CD8-positive, alpha-beta memory T cell (primary cell): ENCODE measurements at regions not wholly inside any gene's neighbourhood (a gene's known extent, or its start where the extent isn't known, plus 50 kb on each side); places are given as distances from the start of the nearest gene placed in this dataset.

Experiments
- CTCF ChIA-PET: fragments of 350-600 bp; sonication (Branson Sonifier 250); formaldehyde crosslinking; loops from one replicate; lab custom pipeline; 2021; ENCODE audit warnings: antibody characterized with exemption; lab: Charles Lee
- POLR2A ChIA-PET: fragments of 350-600 bp; sonication (Branson Sonifier 250); formaldehyde crosslinking; loops from one replicate; lab custom pipeline; 2021; ENCODE audit warnings: antibody characterized with exemption; lab: Charles Lee
- DNase-seq, 5 donors: peaks; one replicate each; pipeline versions ENCODE4 v3.0.0 to v3.0.0-alpha.2; 2020 to 2022; ENCODE audit warnings: mixed read lengths in 1 of 5
- H3K27ac ChIP-seq: one replicate; pipeline ENCODE4 v1.7.0; 2013; ENCODE audit warnings: low read depth, mild to moderate bottlenecking, low read length, moderate library complexity
- H3K27me3 ChIP-seq: 2 replicates; pipeline ENCODE4 v1.7.0; 2013; ENCODE audit warnings: low read length, mild to moderate bottlenecking; ENCODE audit not compliant: insufficient read depth, poor library complexity, severe bottlenecking
- H3K36me3 ChIP-seq: 2 replicates; pipeline ENCODE4 v1.7.0; 2013; ENCODE audit warnings: mild to moderate bottlenecking, low read length, moderate library complexity; ENCODE audit not compliant: insufficient read depth
- H3K4me1 ChIP-seq: 2 replicates; pipeline ENCODE4 v1.7.0; 2013; ENCODE audit warnings: mild to moderate bottlenecking, low read length, moderate library complexity; ENCODE audit not compliant: insufficient read depth
- H3K4me3 ChIP-seq: 2 replicates; pipeline ENCODE4 v1.7.0; 2013; ENCODE audit warnings: mild to moderate bottlenecking, low read length
- H3K9me3 ChIP-seq: 2 replicates; pipeline ENCODE4 v1.7.0; 2013; ENCODE audit warnings: mild to moderate bottlenecking, low read length
- H3K27ac Mint-ChIP-seq, 8 donors: one replicate each; pipeline ENCODE4 v1.8.0; 2020 to 2021; ENCODE audit warnings: mixed read lengths in 8 of 8, mild to moderate bottlenecking in 6 of 8, inconsistent platforms in 3 of 8, moderate library complexity in 3 of 8
- H3K27me3 Mint-ChIP-seq, 2 donors: one replicate each; pipeline ENCODE4 v1.8.0; 2020 to 2021; ENCODE audit warnings: mixed read lengths in 2 of 2, mild to moderate bottlenecking in 1 of 2, moderate library complexity in 1 of 2
- H3K36me3 Mint-ChIP-seq, 3 donors: one replicate each; pipeline ENCODE4 v1.8.0; 2020 to 2021; ENCODE audit warnings: mixed read lengths in 3 of 3, inconsistent platforms in 1 of 3, mild to moderate bottlenecking in 1 of 3
- H3K4me1 Mint-ChIP-seq, 3 donors: one replicate each; pipeline ENCODE4 v1.8.0; 2020 to 2021; ENCODE audit warnings: mixed read lengths in 3 of 3, inconsistent platforms in 1 of 3, mild to moderate bottlenecking in 1 of 3
- H3K4me3 Mint-ChIP-seq, 7 donors: one replicate each; pipeline ENCODE4 v1.8.0; 2020 to 2021; ENCODE audit warnings: mixed read lengths in 7 of 7, mild to moderate bottlenecking in 6 of 7, moderate library complexity in 4 of 7, inconsistent platforms in 2 of 7
- H3K9me3 Mint-ChIP-seq, 5 donors: one replicate each; pipeline ENCODE4 v1.8.0; 2020 to 2022; ENCODE audit warnings: mixed read lengths in 5 of 5, mild to moderate bottlenecking in 3 of 5, moderate library complexity in 2 of 5, inconsistent platforms in 1 of 5

- no peaks in the 10 kb centered on the region for H3K36me3 Mint-ChIP-seq
- ChIA-PET POLR2A (no interaction called here), CTCF (no interaction called here)
- DNase-seq = no peak
- no peak overlapping the region for H3K4me3 Mint-ChIP-seq
- no peaks in the 10 kb centered on the region for H3K9me3 ChIP-seq
- no peak overlapping the region for H3K27ac ChIP-seq
- H3K27me3 ChIP-seq = no peaks in the 10 kb centered on the region
- no peak overlapping the region for H3K27ac Mint-ChIP-seq
- H3K4me1 ChIP-seq = no peaks in the 10 kb centered on the region
- peaks cover 2 to 8% of the 10 kb centered on the region in 2 donors for H3K27me3 Mint-ChIP-seq
- no peak overlapping the region for H3K4me3 ChIP-seq
- no peaks in the 10 kb centered on the region for H3K36me3 ChIP-seq
- H3K9me3 Mint-ChIP-seq = peaks cover 0 to 2% (median 0%) of the 10 kb centered on the region in 5 donors
- no peaks in the 10 kb centered on the region for H3K4me1 Mint-ChIP-seq
Measured at GRCh38 chr2:219766658-219767057, 139.2 kb downstream of the SLC4A3 start.

- DNase-seq = no peak
- no peaks in the 10 kb centered on the region for H3K4me1 ChIP-seq
- Mint-ChIP-seq H3K9me3 (peaks cover 0 to 2% (median 0%) of the 10 kb centered on the region in 5 donors), H3K27me3 (peaks cover 2 to 8% of the 10 kb centered on the region in 2 donors), H3K27ac (no peak overlapping the region), H3K4me1 (no peaks in the 10 kb centered on the region), H3K36me3 (no peaks in the 10 kb centered on the region), H3K4me3 (no peak overlapping the region)
- no peaks in the 10 kb centered on the region for H3K9me3 ChIP-seq
- H3K27me3 ChIP-seq = no peaks in the 10 kb centered on the region
- H3K36me3 ChIP-seq = no peaks in the 10 kb centered on the region
- no peak overlapping the region for H3K27ac ChIP-seq
- ChIA-PET POLR2A (no interaction called here), CTCF (no interaction called here)
- no peak overlapping the region for H3K4me3 ChIP-seq
Measured at GRCh38 chr2:219769090-219769910, 141.9 kb downstream of the SLC4A3 start.

GRCh38 chr2:219772103-219772635 lies 144.7 kb downstream of the SLC4A3 start:
- POLR2A ChIA-PET = no interaction called here
- CTCF ChIA-PET = no interaction called here

GRCh38 chr2:219772697-219773096 lies 145.3 kb downstream of the SLC4A3 start:
- no peaks in the 10 kb centered on the region for H3K9me3 ChIP-seq
- H3K36me3 ChIP-seq = no peaks in the 10 kb centered on the region
- H3K27ac ChIP-seq = no peak overlapping the region
- no peak for DNase-seq
- Mint-ChIP-seq H3K9me3 (peaks cover 0 to 3% (median 0%) of the 10 kb centered on the region in 5 donors), H3K4me3 (no peak overlapping the region), H3K36me3 (no peaks in the 10 kb centered on the region), H3K27me3 (peaks cover 3 to 17% of the 10 kb centered on the region in 2 donors), H3K4me1 (no peaks in the 10 kb centered on the region), H3K27ac (no peak overlapping the region)
- no peaks in the 10 kb centered on the region for H3K4me1 ChIP-seq
- ChIA-PET CTCF (no interaction called here), POLR2A (no interaction called here)
- no peaks in the 10 kb centered on the region for H3K27me3 ChIP-seq
- no peak overlapping the region for H3K4me3 ChIP-seq

More at GRCh38 chr2:219772103-219772635, 144.7 kb downstream of the SLC4A3 start:
- H3K36me3 ChIP-seq = no peaks in the 10 kb centered on the region
- peaks cover 0 to 3% (median 0%) of the 10 kb centered on the region in 5 donors for H3K9me3 Mint-ChIP-seq
- DNase-seq = no peak
- H3K9me3 ChIP-seq = no peaks in the 10 kb centered on the region
- H3K27ac Mint-ChIP-seq = no peak overlapping the region
- H3K27me3 ChIP-seq = no peaks in the 10 kb centered on the region
- H3K27me3 Mint-ChIP-seq = peaks cover under 1 to 17% of the 10 kb centered on the region in 2 donors
- no peak overlapping the region for H3K4me3 ChIP-seq
- no peaks in the 10 kb centered on the region for H3K4me1 Mint-ChIP-seq
- no peaks in the 10 kb centered on the region for H3K4me1 ChIP-seq
- H3K36me3 Mint-ChIP-seq = no peaks in the 10 kb centered on the region
- no peak overlapping the region for H3K4me3 Mint-ChIP-seq
- H3K27ac ChIP-seq = no peak overlapping the region

- CTCF ChIA-PET = no interaction called here
- peaks cover 15 to 27% of the 10 kb centered on the region in 2 donors for H3K27me3 Mint-ChIP-seq
- H3K4me3 Mint-ChIP-seq = no peak overlapping the region
- Histone ChIP-seq H3K36me3 (no peaks in the 10 kb centered on the region), H3K27me3 (no peaks in the 10 kb centered on the region), H3K4me1 (no peaks in the 10 kb centered on the region), H3K4me3 (no peak overlapping the region), H3K9me3 (no peaks in the 10 kb centered on the region), H3K27ac (no peak overlapping the region)
- H3K9me3 Mint-ChIP-seq = peaks cover 0 to 3% (median 0%) of the 10 kb centered on the region in 5 donors
- DNase-seq = no peak
- H3K36me3 Mint-ChIP-seq = no peaks in the 10 kb centered on the region
- no peak overlapping the region for H3K27ac Mint-ChIP-seq
- H3K4me1 Mint-ChIP-seq = no peaks in the 10 kb centered on the region
- POLR2A ChIA-PET = no interaction called here
Measured at GRCh38 chr2:219775506-219775905, 148.1 kb downstream of the SLC4A3 start.

- POLR2A ChIA-PET = no interaction called here
- CTCF ChIA-PET = no interaction called here
- no peaks in the 10 kb centered on the region for H3K36me3 Mint-ChIP-seq
Measured at GRCh38 chr2:219777388-219777787, 150.0 kb downstream of the SLC4A3 start.

GRCh38 chr2:219778189-219778588 lies 150.8 kb downstream of the SLC4A3 start:
- peaks cover 15 to 33% of the 10 kb centered on the region in 2 donors for H3K27me3 Mint-ChIP-seq
- no peak overlapping the region for H3K4me3 Mint-ChIP-seq
- no peaks in the 10 kb centered on the region for H3K36me3 Mint-ChIP-seq
- no peaks in the 10 kb centered on the region for H3K4me1 Mint-ChIP-seq
- no peak overlapping the region for H3K27ac ChIP-seq
- no peak for DNase-seq
- POLR2A ChIA-PET = no interaction called here
- no peaks in the 10 kb centered on the region for H3K4me1 ChIP-seq
- H3K27ac Mint-ChIP-seq = no peak overlapping the region
- H3K36me3 ChIP-seq = no peaks in the 10 kb centered on the region
- H3K9me3 ChIP-seq = no peaks in the 10 kb centered on the region
- H3K9me3 Mint-ChIP-seq = peaks cover 0 to 3% (median 0%) of the 10 kb centered on the region in 5 donors
- no peaks in the 10 kb centered on the region for H3K27me3 ChIP-seq
- CTCF ChIA-PET = no interaction called here
- H3K4me3 ChIP-seq = no peak overlapping the region

More at GRCh38 chr2:219777388-219777787, 150.0 kb downstream of the SLC4A3 start:
- H3K4me1 ChIP-seq = no peaks in the 10 kb centered on the region
- H3K27me3 ChIP-seq = no peaks in the 10 kb centered on the region
- Mint-ChIP-seq H3K4me3 (no peak overlapping the region), H3K4me1 (no peaks in the 10 kb centered on the region), H3K9me3 (peaks cover 0 to 3% (median 0%) of the 10 kb centered on the region in 5 donors), H3K27ac (no peak overlapping the region), H3K27me3 (peaks cover 15 to 27% of the 10 kb centered on the region in 2 donors)
- no peak overlapping the region for H3K4me3 ChIP-seq
- no peaks in the 10 kb centered on the region for H3K36me3 ChIP-seq
- no peak for DNase-seq
- H3K9me3 ChIP-seq = no peaks in the 10 kb centered on the region
- no peak overlapping the region for H3K27ac ChIP-seq

DNA sequence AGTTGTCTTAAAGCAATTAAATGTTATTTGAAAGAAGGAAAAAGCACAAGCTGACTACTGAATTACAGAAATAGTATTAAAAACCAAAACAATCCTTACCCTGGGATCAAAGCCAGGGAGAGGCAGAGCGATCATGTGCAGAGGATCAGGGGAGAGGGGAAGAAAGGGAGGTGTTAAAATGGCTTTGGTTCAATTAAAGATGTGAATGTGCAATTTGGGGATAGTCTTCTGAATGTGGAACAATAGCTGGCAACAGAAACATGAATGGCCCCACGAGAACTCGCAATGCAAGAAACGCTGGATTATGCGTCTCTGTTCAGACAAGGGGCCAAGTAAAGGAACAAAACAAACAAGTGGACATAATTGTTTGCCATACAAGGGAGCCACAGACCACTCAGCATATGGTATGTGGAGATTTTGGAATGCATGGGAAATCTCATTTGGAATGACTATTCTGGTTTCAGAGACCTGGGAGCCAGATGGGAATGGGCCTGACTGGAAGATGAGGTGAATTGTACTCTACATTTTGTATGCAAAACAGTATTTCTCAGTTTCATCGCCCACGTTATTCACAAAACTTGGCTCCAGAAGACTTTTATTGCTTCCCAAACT lies 155.4 kb downstream of the SLC4A3 start:
- no peaks in the 10 kb centered on the region for H3K9me3 Mint-ChIP-seq
- DNase-seq = no peak
- POLR2A ChIA-PET = no interaction called here
- H3K4me1 Mint-ChIP-seq = no peaks in the 10 kb centered on the region
- Histone ChIP-seq H3K9me3 (no peaks in the 10 kb centered on the region), H3K27me3 (no peaks in the 10 kb centered on the region), H3K36me3 (no peaks in the 10 kb centered on the region), H3K4me1 (no peaks in the 10 kb centered on the region), H3K27ac (no peak overlapping the region), H3K4me3 (no peak overlapping the region)
- H3K4me3 Mint-ChIP-seq = no peak overlapping the region
- H3K27ac Mint-ChIP-seq = no peak overlapping the region
- peaks cover 11 to 24% of the 10 kb centered on the region in 2 donors for H3K27me3 Mint-ChIP-seq
- CTCF ChIA-PET = no interaction called here
- peaks cover 0 to 1% (median 0%) of the 10 kb centered on the region in 3 donors for H3K36me3 Mint-ChIP-seq
